Activated B cell treated with CpG ODN at 0.5 μM for 24 hours (primary cell): ENCODE measurements at regions not wholly inside any gene's neighbourhood (a gene's known extent, or its start where the extent isn't known, plus 50 kb on each side); places are given as distances from the start of the nearest gene placed in this dataset.

Experiments used
- ATAC-seq: fragments of 200-7000 bp; cut with Tn5 transposase; one replicate; pipeline ENCODE4 v1.10.0; 2021; ENCODE audit warnings: low read depth, mild to moderate bottlenecking, moderate library complexity
- CTCF ChIA-PET: fragments of 350-600 bp; sonication (Branson Sonifier 250); formaldehyde crosslinking; loops from one replicate; lab custom pipeline; 2021; ENCODE audit warnings: antibody characterized with exemption; lab: Charles Lee
- POLR2A ChIA-PET: fragments of 350-600 bp; sonication (Branson Sonifier 250); formaldehyde crosslinking; loops from one replicate; lab custom pipeline; 2021; ENCODE audit warnings: antibody characterized with exemption; lab: Charles Lee
- DNase-seq: peaks from one replicate; pipeline ENCODE4 v3.0.0; 2022
- H3K27ac Mint-ChIP-seq: one replicate; pipeline ENCODE4 v1.8.0; 2020; ENCODE audit warnings: mixed read lengths
- H3K27me3 Mint-ChIP-seq: one replicate; pipeline ENCODE4 v1.8.0; 2021; ENCODE audit warnings: mixed read lengths
- H3K36me3 Mint-ChIP-seq: one replicate; pipeline ENCODE4 v1.8.0; 2021; ENCODE audit warnings: low read depth, mixed read lengths
- H3K4me1 Mint-ChIP-seq: one replicate; pipeline ENCODE4 v1.8.0; 2021; ENCODE audit warnings: mixed read lengths
- H3K4me3 Mint-ChIP-seq: one replicate; pipeline ENCODE4 v1.8.0; 2020; ENCODE audit warnings: mild to moderate bottlenecking, mixed read lengths
- H3K9me3 Mint-ChIP-seq: one replicate; pipeline ENCODE4 v1.8.0; 2020; ENCODE audit warnings: mixed read lengths
- intact Hi-C: fragments of 100-400 bp; cut with micrococcal nuclease; formaldehyde crosslinking; loops from one replicate; pipeline ENCODE4 v1.15.1; 2024
- TF ChIP-seq, protein P1 (sequence below): fragments of 200-600 bp; IDR thresholded peaks from one replicate; pipeline ENCODE4 v1.8.0; 2022; ENCODE audit warnings: antibody characterized with exemption, mild to moderate bottlenecking

- ChIA-PET CTCF (no interaction called here), POLR2A (no interaction called here)
- Mint-ChIP-seq H3K9me3 (no peaks in the 10 kb centered on the region), H3K4me3 (no peak overlapping the region), H3K4me1 (no peaks in the 10 kb centered on the region), H3K27ac (no peak overlapping the region), H3K36me3 (no peaks in the 10 kb centered on the region), H3K27me3 (no peaks in the 10 kb centered on the region)
- ATAC-seq (no peak), DNase-seq (no peak)
- TF ChIP-seq, protein P1, sequence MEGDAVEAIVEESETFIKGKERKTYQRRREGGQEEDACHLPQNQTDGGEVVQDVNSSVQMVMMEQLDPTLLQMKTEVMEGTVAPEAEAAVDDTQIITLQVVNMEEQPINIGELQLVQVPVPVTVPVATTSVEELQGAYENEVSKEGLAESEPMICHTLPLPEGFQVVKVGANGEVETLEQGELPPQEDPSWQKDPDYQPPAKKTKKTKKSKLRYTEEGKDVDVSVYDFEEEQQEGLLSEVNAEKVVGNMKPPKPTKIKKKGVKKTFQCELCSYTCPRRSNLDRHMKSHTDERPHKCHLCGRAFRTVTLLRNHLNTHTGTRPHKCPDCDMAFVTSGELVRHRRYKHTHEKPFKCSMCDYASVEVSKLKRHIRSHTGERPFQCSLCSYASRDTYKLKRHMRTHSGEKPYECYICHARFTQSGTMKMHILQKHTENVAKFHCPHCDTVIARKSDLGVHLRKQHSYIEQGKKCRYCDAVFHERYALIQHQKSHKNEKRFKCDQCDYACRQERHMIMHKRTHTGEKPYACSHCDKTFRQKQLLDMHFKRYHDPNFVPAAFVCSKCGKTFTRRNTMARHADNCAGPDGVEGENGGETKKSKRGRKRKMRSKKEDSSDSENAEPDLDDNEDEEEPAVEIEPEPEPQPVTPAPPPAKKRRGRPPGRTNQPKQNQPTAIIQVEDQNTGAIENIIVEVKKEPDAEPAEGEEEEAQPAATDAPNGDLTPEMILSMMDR, result no peak
- intact Hi-C loops, result loop anchor here (10.0 kb wide), 1 partner anchor 547 kb away; no protein-coding TSS in a partner anchor
These were observed 327.0 kb downstream of the ZNF516 start for GRCh38 chr18:76167845-76168621.

- ChIA-PET CTCF (no interaction called here), POLR2A (no interaction called here)
- Mint-ChIP-seq H3K4me1 (no peaks in the 10 kb centered on the region), H3K27ac (no peak overlapping the region), H3K27me3 (no peaks in the 10 kb centered on the region), H3K9me3 (no peaks in the 10 kb centered on the region), H3K36me3 (no peaks in the 10 kb centered on the region), H3K4me3 (no peak overlapping the region)
- ATAC-seq, result no peak
- intact Hi-C loops, result loop anchor here (10.0 kb wide), 1 partner anchor 547 kb away; no protein-coding TSS in a partner anchor
- no peak for DNase-seq
- TF ChIP-seq, protein P1, result no peak
These were observed 327.6 kb downstream of the ZNF516 start for GRCh38 chr18:76167410-76167809.

DNA sequence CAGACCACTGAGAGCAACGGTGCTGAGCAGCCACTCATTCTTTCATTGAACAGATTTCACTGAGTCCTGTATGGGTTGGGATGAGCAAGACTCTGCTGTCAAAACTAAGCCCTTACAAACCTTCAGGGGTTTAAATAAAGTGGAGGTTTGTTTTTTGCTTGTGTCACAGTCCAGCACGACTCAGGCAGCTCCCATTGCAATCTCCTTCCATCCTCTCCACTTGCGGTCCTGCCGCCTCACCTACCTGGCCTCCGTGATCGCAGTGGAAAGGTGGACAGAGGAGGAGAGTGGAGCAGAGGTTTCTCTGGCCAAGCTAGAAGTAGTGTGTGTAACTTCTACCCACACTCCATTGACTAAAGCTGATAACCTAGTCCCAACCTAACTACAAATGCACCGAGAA, 332.2 kb downstream of the ZNF516 start:
- Mint-ChIP-seq H3K4me3 (no peak overlapping the region), H3K4me1 (no peaks in the 10 kb centered on the region), H3K27me3 (no peaks in the 10 kb centered on the region), H3K27ac (no peak overlapping the region), H3K9me3 (no peaks in the 10 kb centered on the region), H3K36me3 (no peaks in the 10 kb centered on the region)
- ChIA-PET POLR2A (no interaction called here), CTCF (no interaction called here)
- ATAC-seq (no peak), DNase-seq (no peak)
- intact Hi-C loops, result loop anchor here (10.0 kb wide), 1 partner anchor 552 kb away; no protein-coding TSS in a partner anchor
- TF ChIP-seq, protein P1, result no peak

DNA sequence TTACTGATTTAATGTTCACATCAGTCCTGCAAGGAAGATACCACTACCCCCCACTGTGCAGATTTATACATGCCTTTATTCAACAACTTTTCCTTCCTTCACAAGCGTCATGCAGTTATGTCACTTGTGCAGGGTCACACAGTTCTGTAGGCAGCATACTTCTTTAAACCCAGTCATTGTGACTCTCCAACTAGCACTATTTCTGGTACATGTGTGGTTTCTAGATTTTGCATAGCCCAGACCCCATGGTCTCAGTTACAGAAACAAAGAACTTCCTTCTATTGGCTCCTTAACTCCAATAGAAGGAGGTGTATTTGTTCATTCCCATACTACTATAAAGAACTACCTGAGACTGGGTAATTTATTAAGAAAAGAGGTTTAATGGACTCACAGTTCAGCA, 333.1 kb downstream of the ZNF516 start:
- intact Hi-C loops, result loop anchor here (10.0 kb wide), 1 partner anchor 553 kb away; no protein-coding TSS in a partner anchor
- Mint-ChIP-seq H3K27ac (no peak overlapping the region), H3K9me3 (no peaks in the 10 kb centered on the region), H3K4me3 (no peak overlapping the region), H3K36me3 (no peaks in the 10 kb centered on the region), H3K27me3 (no peaks in the 10 kb centered on the region), H3K4me1 (no peaks in the 10 kb centered on the region)
- TF ChIP-seq, protein P1, result no peak
- ChIA-PET CTCF (no interaction called here), POLR2A (no interaction called here)
- ATAC-seq, result no peak
- DNase-seq, result no peak

DNA sequence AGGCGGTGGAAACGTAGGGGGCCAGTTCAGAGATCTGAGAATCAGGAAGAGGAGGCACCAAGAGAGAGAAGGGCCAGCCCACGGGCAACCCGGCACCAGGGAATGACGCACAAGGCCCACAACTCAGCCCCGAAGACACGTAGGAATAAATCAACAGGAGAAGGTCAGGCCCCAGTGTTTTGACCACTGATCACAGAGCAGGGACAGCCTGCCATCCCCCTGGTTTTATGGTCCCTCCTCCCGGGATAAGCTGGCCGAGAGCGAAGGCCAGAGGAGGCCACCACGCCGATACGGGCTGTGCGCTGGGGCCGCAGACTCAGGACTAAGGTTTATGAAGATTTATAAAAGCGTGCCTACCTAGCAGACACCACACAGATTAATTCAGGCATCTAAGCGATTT, 341.4 kb downstream of the ZNF516 start:
- Mint-ChIP-seq H3K9me3 (no peaks in the 10 kb centered on the region), H3K27me3 (no peaks in the 10 kb centered on the region), H3K36me3 (no peaks in the 10 kb centered on the region), H3K4me3 (no peak overlapping the region), H3K4me1 (no peaks in the 10 kb centered on the region), H3K27ac (no peak overlapping the region)
- ChIA-PET POLR2A (no interaction called here), CTCF (no interaction called here)
- DNase-seq (no peak), ATAC-seq (no peak)
- TF ChIP-seq, protein P1, result no peak
- intact Hi-C loops, result no loop called here
